Thymus (tissue), 11 donors: ENCODE measurements at regions not wholly inside any gene's neighbourhood (a gene's known extent, or its start where the extent isn't known, plus 50 kb on each side); places are given as distances from the start of the nearest gene placed in this dataset.
"Not testable (repeated sequence)": the region's sequence is repeated elsewhere in the genome, so short reads cannot be mapped to it uniquely, and the experiment has no call there.

Experiments used
- DNase-seq, 9 donors: peaks; one replicate each; pipeline ENCODE4 v3.0.0-alpha.2; 2013; ENCODE audit warnings: low spot score in 9 of 9, low read depth in 6 of 9, missing footprints in 1 of 9
- H3K27ac ChIP-seq, 2 donors: one replicate each; pipeline ENCODE4 v1.5.1; 2013; ENCODE audit warnings: control low read depth in 1 of 2, low read depth in 1 of 2, low read length in 1 of 2, mild to moderate bottlenecking in 1 of 2, moderate library complexity in 1 of 2
- H3K27me3 ChIP-seq, 2 donors: one replicate each; pipeline ENCODE4 v1.5.1; 2013; ENCODE audit warnings: low read length in 1 of 2; ENCODE audit not compliant: control insufficient read depth in 2 of 2, insufficient read depth in 1 of 2
- H3K36me3 ChIP-seq, 2 donors: one replicate each; pipeline ENCODE4 v1.5.1; 2013; ENCODE audit warnings: low read length in 1 of 2, mild to moderate bottlenecking in 1 of 2, moderate library complexity in 1 of 2; ENCODE audit not compliant: control insufficient read depth in 2 of 2, insufficient read depth in 2 of 2
- H3K4me1 ChIP-seq, 2 donors: one replicate each; pipeline ENCODE4 v1.5.1; 2013; ENCODE audit warnings: low read length in 2 of 2; ENCODE audit not compliant: control insufficient read depth in 2 of 2, insufficient read depth in 2 of 2
- H3K4me3 ChIP-seq, 2 donors: one replicate each; pipeline ENCODE4 v1.5.1; 2013; ENCODE audit warnings: low read length in 2 of 2, control low read depth in 1 of 2, mild to moderate bottlenecking in 1 of 2
- H3K9me3 ChIP-seq, 2 donors: one replicate each; pipeline ENCODE4 v1.5.1; 2013; ENCODE audit warnings: low read length in 1 of 2, mild to moderate bottlenecking in 1 of 2; ENCODE audit not compliant: control insufficient read depth in 2 of 2, insufficient read depth in 1 of 2
- whole genome bisulfite sequencing: extraction: QIAGEN DNeasy Blood & Tissue Kit; methylation state at CpG from one replicate; pipeline ENCODE4 v1.1.7; 2013; 5-methylcytosine and 5-hydroxymethylcytosine counted together
- donor health status: healthy.

DNA sequence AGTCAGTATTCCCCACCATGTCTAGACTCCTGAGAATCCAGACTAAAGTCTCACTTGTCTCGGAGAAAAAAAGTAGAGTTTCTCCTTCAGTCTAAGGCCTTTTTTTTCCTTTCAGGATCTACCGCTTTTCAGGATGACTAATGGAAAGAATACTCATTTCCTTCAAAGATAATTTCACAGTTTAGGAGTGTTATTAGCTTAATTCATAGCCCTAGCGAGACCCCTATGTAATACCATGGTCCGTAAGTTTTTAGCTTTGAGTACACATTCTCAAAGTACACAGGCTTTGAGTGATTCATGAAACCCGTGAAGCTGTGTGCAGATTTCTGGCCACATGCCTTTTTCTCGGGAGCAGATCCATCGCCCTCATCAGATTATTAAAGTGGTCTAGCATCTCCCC, 133.1 kb downstream of the SOX4 start:
- Histone ChIP-seq H3K27me3 (no peaks in the 10 kb centered on the region), H3K9me3 (no peaks in the 10 kb centered on the region), H3K36me3 (no peaks in the 10 kb centered on the region), H3K4me1 (peaks cover 2 to 14% of the 10 kb centered on the region in 2 donors), H3K27ac (no peak overlapping the region), H3K4me3 (no peak overlapping the region)
- WGBS = 88% methylated on average over 7 of the region's 7 CpGs
- DNase-seq = no peak

DNA sequence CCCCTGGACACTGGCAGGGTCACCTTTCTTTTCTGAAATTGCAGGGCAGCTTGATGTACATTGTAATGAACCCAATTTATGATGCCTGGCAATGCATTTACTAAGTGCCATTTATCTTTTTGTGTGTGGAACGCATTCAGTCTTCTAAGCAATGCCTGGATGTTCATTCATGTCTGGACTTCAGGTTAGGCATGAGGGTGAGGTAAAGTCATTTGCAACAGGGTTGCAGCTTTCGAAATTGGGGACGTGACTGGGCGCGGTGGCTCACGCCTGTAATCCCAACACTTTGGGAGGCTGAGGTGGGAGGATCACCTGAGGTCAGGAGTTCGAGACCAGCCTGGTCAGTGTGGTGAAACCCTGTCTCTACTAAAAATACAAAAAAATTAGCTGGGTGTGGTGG, 134.6 kb downstream of the SOX4 start:
- no peak for DNase-seq

DNA sequence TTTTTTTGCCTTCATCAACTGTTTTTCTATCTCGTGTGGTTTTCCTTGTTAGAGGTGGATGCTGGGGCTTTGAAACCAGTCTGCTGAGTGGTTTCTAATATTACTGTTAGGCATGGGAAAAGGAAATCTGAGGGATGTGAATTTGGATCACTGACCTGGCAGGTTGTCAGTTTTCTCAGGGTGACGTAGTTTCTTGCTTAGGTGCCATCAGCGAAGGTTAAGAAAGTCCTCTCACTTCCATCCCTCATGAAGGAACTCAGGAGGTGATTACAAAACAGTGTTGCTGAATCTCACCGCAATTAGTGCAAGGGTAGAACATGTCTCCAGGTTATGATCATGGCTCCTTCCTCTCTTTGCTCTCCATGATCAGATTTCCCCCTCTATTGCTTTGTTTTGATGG, 135.9 kb downstream of the SOX4 start:
- no peaks in the 10 kb centered on the region for H3K9me3 ChIP-seq
- 93% methylated on average over 4 of the region's 4 CpGs for WGBS
- DNase-seq = no peak
- no peak overlapping the region for H3K27ac ChIP-seq
- H3K36me3 ChIP-seq = no peaks in the 10 kb centered on the region
- no peaks in the 10 kb centered on the region for H3K4me1 ChIP-seq
- no peaks in the 10 kb centered on the region for H3K27me3 ChIP-seq
- no peak overlapping the region for H3K4me3 ChIP-seq

More for the DNA sequence above, 134.6 kb downstream of the SOX4 start:
- Histone ChIP-seq H3K27ac (no peak overlapping the region), H3K36me3 (no peaks in the 10 kb centered on the region), H3K27me3 (no peaks in the 10 kb centered on the region), H3K9me3 (no peaks in the 10 kb centered on the region), H3K4me1 (peaks cover 0 to 2% of the 10 kb centered on the region in 2 donors), H3K4me3 (no peak overlapping the region)
- 97% methylated on average over 7 of the region's 7 CpGs for WGBS

DNA sequence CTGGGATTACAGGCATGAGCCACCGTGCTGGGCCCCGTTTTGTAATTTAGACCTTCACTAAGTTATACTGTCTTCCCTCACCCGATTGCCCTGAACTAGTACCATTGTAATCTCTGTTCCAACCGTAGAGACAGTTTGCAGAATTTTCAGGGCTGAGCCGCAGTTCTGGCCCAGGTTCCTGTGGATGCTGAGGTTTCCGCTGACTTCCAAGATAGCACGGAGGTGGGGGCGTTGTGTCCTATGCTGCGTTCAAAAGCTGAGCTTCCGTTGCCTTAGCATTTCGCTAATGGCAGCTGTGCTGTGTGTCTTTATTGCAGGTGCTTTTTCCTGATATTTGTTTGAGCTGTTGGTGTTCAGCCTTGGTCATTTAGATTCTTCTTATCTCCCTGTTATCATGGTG, 137.0 kb downstream of the SOX4 start:
- Histone ChIP-seq H3K9me3 (no peaks in the 10 kb centered on the region), H3K4me3 (no peak overlapping the region), H3K36me3 (no peaks in the 10 kb centered on the region), H3K27ac (no peak overlapping the region), H3K27me3 (no peaks in the 10 kb centered on the region), H3K4me1 (no peaks in the 10 kb centered on the region)
- DNase-seq = no peak
- 98% methylated on average over 11 of the region's 11 CpGs for WGBS

DNA sequence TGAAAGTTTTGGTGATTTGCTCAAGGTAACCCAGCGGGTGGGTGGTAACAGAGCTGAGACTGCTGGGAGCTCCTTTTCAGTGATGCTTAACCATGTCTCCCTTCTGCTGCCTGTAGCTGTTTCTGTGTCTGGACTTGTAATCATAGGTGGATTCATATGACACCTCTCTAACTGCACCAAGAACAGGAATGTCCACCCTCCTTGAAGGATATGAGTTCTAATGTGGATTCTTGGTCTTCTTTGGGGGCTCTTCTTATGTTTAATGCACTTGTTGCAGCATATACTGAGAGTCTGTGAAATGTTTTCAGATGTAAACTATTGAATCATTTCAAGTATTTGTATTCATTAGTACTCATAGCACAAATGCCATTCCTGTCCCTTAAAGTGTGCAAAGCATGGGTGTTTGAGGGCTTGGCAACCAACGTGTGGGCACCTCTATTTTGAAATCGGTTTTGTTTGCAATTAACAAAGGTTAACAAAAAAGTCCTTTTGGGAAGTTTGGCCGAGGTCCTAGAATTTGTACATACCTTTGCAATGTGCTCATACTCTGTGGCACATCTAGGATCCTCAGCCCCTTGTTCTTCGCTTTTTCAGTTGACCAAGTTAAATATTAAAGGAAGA, 138.0 kb downstream of the SOX4 start:
- no peak overlapping the region for H3K27ac ChIP-seq
- H3K36me3 ChIP-seq = no peaks in the 10 kb centered on the region
- H3K4me1 ChIP-seq = no peaks in the 10 kb centered on the region
- no peak overlapping the region for H3K4me3 ChIP-seq
- DNase-seq = no peak
- no peaks in the 10 kb centered on the region for H3K9me3 ChIP-seq
- 91% methylated on average over 5 of the region's 5 CpGs for WGBS
- no peaks in the 10 kb centered on the region for H3K27me3 ChIP-seq

DNA sequence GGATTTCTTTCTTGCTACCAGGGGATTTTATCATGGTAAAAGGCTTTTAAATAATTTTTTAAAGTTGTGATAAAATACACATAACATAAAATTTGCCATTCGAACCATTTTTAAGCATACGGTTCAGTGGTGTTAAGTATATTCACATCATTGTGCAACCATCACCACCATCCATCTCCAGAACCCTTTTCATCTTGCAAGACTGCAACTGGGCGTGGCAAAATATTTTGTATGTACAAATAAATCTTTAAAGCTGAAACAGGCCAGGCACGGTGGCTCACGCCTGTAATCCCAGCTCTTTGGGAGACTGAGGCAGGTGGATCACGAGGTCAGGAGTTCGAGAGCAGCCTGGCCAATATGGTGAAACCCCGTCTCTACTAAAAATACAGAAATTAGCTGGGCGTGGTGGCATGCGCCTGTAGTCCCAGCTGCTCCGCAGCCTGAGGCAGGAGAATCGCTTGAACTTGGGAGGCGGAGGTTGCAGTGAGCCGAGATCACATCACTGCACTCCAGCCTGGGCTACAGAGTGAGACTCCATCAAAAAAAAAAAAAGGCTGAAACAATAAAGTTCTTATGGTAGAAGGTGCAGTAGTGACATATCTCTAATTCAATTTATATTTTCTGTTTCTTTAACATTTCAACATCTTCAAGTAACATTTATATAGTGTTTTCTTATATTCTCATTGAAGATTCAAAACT, 138.6 kb downstream of the SOX4 start:
- DNase-seq, H3K9me3 ChIP-seq, H3K36me3 ChIP-seq, H3K27me3 ChIP-seq, H3K4me3 ChIP-seq, H3K4me1 ChIP-seq, H3K27ac ChIP-seq: not testable (repeated sequence)
- WGBS = 95% methylated on average over 14 of the region's 14 CpGs

DNA sequence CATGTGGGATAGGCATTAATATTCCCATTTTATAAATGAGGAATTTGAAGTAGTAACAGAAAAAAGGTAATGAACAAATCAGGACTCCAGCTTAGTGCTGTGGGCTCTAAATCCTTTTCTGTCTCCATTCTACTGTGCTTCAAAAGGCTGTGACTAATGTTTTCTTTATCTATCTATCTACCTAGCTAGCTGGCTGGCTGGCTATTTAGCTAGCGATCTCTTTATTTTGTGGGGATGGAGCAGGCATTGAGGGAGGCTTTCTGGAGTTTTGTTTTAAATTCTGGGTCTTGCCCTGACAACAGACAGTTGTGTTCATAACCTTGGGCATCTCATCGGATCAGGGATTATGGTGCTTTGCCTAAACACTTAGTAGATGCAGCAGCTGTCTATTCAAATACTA, 139.2 kb downstream of the SOX4 start:
- 96% methylated on average over 2 of the region's 2 CpGs for WGBS
- Histone ChIP-seq H3K4me3 (no peak overlapping the region), H3K36me3 (no peaks in the 10 kb centered on the region), H3K9me3 (no peaks in the 10 kb centered on the region), H3K27ac (no peak overlapping the region), H3K27me3 (no peaks in the 10 kb centered on the region), H3K4me1 (peaks cover 3 to 4% of the 10 kb centered on the region in 2 donors)
- no peak for DNase-seq

DNA sequence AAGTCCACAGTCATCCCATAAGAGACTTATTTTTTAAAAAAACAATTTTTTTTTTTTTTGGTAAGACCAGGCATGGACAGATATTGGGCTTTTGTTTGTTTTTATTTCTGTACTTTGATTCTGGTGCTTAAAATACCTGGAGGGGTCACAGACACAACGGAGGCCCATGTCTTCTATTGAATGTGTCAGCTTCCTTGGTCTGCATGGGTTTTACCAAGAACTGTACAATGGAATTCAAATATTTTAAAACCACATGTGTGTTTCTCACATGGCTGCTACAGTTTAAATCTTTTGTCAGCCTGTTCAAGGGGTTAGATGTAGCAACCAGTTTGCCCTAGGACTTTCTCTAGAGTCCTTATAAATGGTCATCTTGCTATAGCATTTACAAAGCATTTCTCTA, 139.8 kb downstream of the SOX4 start:
- Histone ChIP-seq H3K36me3 (no peaks in the 10 kb centered on the region), H3K4me3 (no peak overlapping the region), H3K4me1 (peaks cover 3 to 4% of the 10 kb centered on the region in 2 donors), H3K27ac (no peak overlapping the region), H3K27me3 (no peaks in the 10 kb centered on the region), H3K9me3 (no peaks in the 10 kb centered on the region)
- WGBS = 19% methylated on average over 1 of the region's 1 CpG
- no peak for DNase-seq

DNA sequence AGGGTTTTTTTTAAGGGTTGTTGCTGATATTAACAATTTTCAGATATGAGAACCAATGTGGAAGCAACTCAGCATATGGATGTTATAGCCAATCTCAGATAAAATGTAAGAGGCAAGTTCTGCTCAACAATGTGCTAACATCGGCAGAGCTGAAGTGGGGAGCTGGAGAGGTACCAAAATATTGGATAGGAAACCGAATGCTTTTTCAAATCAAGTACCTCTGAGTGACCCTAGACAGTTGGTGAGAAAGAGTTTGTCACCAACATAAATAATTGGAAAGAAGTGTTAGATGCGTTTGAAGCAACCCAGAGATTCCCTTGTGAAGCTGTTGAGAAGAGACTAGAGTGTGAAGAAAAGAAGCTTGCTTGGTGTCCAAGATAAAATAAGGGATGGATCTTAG, 140.7 kb downstream of the SOX4 start:
- Histone ChIP-seq H3K9me3 (no peaks in the 10 kb centered on the region), H3K27ac (no peak overlapping the region), H3K27me3 (no peaks in the 10 kb centered on the region), H3K4me1 (peaks cover 3 to 4% of the 10 kb centered on the region in 2 donors), H3K36me3 (no peaks in the 10 kb centered on the region), H3K4me3 (no peak overlapping the region)
- no peak for DNase-seq
- 98% methylated on average over 3 of the region's 3 CpGs for WGBS
